ENCODE measurements at regions not wholly inside any gene's neighbourhood (a gene's known extent, or its start where the extent isn't known, plus 50 kb on each side); places are given as distances from the start of the nearest gene placed in this dataset.

DNA sequence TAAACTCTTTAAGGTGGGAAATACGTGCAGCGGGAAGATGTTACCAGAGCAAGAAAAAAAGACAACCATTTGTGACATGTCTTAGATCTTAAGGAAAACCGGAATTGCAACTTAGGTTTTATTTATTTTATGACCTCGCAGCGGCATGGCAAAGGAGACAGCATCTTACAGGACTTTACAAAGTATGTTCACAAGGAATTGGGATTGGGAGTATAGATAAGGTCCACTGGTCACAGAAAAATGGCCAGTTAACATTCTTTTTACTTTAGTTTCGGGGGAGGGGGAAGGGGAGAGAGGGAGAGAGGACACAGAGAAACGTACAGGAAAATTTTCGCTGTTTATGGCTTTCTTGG, 104.5 kb upstream of the DIAPH3 start:
- TF ChIP-seq, protein P1, sequence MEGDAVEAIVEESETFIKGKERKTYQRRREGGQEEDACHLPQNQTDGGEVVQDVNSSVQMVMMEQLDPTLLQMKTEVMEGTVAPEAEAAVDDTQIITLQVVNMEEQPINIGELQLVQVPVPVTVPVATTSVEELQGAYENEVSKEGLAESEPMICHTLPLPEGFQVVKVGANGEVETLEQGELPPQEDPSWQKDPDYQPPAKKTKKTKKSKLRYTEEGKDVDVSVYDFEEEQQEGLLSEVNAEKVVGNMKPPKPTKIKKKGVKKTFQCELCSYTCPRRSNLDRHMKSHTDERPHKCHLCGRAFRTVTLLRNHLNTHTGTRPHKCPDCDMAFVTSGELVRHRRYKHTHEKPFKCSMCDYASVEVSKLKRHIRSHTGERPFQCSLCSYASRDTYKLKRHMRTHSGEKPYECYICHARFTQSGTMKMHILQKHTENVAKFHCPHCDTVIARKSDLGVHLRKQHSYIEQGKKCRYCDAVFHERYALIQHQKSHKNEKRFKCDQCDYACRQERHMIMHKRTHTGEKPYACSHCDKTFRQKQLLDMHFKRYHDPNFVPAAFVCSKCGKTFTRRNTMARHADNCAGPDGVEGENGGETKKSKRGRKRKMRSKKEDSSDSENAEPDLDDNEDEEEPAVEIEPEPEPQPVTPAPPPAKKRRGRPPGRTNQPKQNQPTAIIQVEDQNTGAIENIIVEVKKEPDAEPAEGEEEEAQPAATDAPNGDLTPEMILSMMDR (tag by site-specific recombination; IDR thresholded peaks at IDR 0.05) = no peak
- TF ChIP-seq ZNF16 (tag by site-specific recombination; IDR thresholded peaks at IDR 0.05; ENCODE audit: low read depth) (no peak), YY1 (tag by site-specific recombination; IDR thresholded peaks at IDR 0.05) (no peak), ZNF670 (tag by site-specific recombination; IDR thresholded peaks at IDR 0.05; ENCODE audit: low read depth) (no peak)
- TF ChIP-seq, protein P2, sequence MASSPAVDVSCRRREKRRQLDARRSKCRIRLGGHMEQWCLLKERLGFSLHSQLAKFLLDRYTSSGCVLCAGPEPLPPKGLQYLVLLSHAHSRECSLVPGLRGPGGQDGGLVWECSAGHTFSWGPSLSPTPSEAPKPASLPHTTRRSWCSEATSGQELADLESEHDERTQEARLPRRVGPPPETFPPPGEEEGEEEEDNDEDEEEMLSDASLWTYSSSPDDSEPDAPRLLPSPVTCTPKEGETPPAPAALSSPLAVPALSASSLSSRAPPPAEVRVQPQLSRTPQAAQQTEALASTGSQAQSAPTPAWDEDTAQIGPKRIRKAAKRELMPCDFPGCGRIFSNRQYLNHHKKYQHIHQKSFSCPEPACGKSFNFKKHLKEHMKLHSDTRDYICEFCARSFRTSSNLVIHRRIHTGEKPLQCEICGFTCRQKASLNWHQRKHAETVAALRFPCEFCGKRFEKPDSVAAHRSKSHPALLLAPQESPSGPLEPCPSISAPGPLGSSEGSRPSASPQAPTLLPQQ (tag by site-specific recombination; IDR thresholded peaks at IDR 0.05) = no peak

All from HEK293 (cell line).